Right ventricle myocardium inferior (tissue), 1 donor: ENCODE measurements at regions not wholly inside any gene's neighbourhood (a gene's known extent, or its start where the extent isn't known, plus 50 kb on each side); places are given as distances from the start of the nearest gene placed in this dataset.
"Not testable (repeated sequence)": the region's sequence is repeated elsewhere in the genome, so short reads cannot be mapped to it uniquely, and the experiment has no call there.

Experiments
- ATAC-seq: fragments of 200-7000 bp; cut with Tn5 transposase; one replicate; pipeline ENCODE4 v1.9.1; 2020; ENCODE audit warnings: mild to moderate bottlenecking, moderate library complexity
- DNase-seq: peaks from one replicate; pipeline ENCODE4 v3.0.0; 2021; ENCODE audit errors: missing footprints
- intact Hi-C: fragments of 100-400 bp; cut with DNase I; formaldehyde crosslinking; loops from one replicate; pipeline ENCODE4 v1.11.0; 2022
- donor health status: DM: no; HTN: yes; CAD: no; lungs with severe emphysema.

- ATAC-seq: no peak
- intact Hi-C loops: no loop called here
- peak; percentile 1 for DNase-seq
Observed at GRCh38 chr9:129454467-129455067, 166.3 kb downstream of the C9orf50 start.

DNA sequence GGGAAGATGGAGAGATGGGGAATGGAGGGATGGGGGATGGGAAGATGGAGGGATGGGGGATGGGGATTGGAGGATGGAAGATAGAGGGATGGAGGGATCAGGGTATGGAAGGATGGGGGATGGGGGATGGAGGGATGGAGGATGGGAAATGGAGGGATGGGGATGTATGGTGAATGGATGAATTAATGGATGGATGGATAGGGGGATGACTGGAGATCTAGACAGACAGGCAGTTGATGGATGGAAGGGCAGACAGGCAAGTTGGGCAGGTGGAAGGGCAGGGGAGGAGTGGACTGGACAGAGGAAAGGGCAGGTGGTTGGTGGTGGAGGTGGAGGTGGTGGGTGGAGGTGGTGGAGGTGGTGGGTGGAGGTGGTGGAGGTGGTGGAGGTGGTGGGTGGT, 167.2 kb downstream of the C9orf50 start:
- DNase-seq (peak; percentile 6), ATAC-seq (no peak)
- intact Hi-C loops: no loop called here

DNA sequence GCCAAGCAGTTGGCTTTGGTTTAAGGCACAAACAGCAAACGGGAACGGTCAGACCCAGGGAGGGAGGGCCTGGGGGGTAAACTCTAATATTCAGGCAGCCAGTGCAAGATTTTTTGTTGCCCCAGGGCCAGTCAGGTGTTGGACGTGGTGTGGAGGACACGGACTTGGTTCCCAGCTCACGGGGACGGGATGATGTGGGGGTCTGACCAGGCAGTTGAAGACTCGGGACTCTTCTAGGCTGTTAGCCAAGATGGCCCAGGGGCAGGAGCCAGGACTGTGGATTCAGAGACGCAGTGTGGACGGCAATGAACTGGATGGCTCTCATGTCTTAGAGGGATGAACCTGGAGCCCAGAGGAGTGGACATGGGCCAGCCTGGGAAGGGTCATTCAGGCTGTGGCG, 169.2 kb downstream of the C9orf50 start:
- intact Hi-C loops: no loop called here
- peak; percentile 22 for ATAC-seq
- no peak for DNase-seq

GRCh38 chr9:129451089-129451656, 169.7 kb downstream of the C9orf50 start:
- DNase-seq (no peak), ATAC-seq (peak; percentile 58)
- intact Hi-C loops: no loop called here

- intact Hi-C loops: no loop called here
- ATAC-seq (no peak), DNase-seq (no peak)
Observed at GRCh38 chr9:129449066-129449465, 171.8 kb downstream of the C9orf50 start.

DNA sequence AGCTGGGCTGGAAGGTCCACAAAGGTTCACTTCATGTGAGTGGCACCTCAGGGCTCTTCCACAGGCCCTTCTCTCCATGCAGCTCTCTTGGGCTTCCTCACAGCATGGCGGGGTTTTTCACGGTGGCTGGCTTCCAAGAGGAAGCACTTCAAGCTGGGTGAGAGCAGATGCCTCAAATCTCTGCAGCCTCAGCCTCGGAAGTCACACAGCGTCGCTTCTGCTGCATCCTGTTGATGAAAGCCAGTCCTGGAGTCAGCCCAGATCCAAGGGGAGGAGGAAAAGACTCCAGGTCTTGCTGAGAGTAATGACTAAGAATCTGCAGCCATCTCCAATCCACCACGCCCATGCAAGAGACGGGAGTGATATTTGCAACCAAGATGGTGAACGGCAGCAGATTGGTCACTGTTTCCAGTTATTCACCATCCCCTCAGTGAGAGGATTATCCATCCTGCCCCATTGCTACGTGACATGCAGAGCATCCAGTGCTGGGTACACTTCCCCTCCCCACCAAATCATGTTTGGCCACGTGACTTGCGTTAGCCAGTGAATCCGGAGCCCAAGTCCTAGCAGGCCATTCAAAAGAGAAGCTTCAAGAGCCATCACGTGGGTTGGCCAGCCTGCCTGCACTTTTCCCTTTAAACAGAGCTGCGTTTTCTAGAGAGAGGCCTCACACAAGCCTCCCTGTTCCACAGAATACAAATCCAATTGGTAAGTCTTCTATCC, 173.9 kb downstream of the C9orf50 start:
- intact Hi-C loops: no loop called here
- ATAC-seq: no peak
- DNase-seq: no peak

- DNase-seq (no peak), ATAC-seq (no peak)
- intact Hi-C loops: no loop called here
Observed at GRCh38 chr9:129445794-129446306, 175.1 kb downstream of the C9orf50 start.

DNA sequence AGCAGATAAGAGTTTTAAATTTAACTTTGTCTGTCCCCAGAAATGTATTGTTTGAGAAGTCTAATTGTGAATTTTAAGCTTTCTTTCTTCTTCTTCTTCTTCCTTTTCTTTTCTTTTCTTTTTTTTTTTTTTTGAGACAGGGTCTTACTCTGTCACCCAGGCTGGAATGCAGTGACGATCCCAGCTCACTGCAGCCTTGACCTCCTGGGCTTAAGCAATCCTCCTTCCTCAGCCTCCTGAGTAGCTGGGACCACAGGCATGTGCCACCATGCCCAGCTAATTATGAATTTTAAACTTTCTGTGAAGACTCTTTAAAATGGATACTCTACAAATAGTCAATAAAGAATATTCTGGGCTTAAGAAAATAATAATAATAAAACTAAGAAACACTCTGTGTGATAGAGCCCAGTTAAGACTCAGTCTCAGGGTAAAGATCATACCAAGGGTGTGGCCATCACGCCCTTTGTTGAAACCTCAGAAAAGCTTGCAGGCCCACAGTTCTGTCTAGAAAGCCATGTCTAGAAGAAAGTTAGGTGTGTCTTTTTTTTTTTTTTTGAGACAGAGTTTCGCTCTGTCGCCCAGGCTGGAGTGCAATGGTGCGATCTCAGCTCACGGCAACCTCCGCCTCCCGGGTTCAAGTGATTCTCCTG, 177.3 kb downstream of the C9orf50 start:
- intact Hi-C loops, ATAC-seq, DNase-seq: not testable (repeated sequence)

DNA sequence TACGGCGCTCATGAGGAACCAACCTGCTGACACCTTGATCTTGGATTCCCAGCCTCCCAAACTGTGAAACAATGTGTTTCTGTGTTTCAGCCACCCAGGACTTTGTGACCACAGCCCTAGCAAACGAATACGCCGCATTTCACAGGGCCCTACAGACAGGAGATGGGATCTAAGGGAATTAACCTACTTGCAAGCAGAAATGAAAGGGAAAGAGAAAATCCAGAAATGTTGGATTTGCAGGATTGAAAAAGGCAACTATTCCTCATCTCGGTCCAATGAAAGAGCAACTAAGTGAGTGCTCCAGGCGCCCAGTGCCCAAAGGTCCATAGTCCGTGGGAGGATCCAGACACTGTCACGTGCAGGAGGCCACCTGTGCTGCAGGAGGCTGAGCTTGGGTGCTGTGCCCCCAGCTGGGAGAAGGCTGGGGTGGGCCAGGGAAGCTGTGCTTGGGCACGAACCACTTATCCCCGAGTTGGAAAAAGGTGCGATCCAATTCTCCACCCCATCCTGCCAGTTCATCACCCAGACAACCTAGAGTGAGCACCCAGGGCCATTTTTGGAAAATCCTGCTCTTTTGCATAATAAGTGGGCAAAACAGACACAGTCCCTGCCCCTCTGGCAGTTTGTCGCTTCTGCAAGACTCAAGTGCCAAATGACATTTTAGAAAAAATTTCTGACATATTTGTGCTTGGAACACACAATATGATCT, 177.9 kb downstream of the C9orf50 start:
- intact Hi-C loops: no loop called here
- DNase-seq (no peak), ATAC-seq (no peak)

DNA sequence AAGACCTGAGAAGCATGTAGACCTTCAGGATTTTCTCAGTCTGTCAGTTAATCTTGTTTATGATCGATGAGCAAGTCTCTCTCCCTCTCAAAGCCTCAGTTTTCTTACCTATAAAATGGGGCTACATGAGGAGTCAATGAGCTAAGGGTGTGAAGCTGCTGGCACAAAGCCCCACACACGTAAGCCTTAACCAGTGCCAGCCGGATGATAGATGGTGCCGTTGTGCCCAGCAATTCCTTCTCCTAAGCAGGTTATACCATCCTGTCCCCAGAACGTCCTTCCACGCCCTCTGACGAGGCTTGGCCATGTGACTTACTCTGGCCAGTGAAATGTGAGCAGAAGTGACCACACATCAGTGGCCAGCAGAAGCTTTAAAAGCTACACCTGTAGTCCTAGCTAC, 179.0 kb downstream of the C9orf50 start:
- no peak for DNase-seq
- intact Hi-C loops: no loop called here
- no peak for ATAC-seq

GRCh38 chr9:129440435-129441186, 180.3 kb downstream of the C9orf50 start:
- ATAC-seq (no peak), DNase-seq (no peak)
- intact Hi-C loops: no loop called here

GRCh38 chr9:129439242-129439641, 181.7 kb downstream of the C9orf50 start:
- ATAC-seq (no peak), DNase-seq (no peak)
- intact Hi-C loops: loop anchor here (5.0 kb wide), 1 partner anchor 43 kb away; no protein-coding TSS in a partner anchor

DNA sequence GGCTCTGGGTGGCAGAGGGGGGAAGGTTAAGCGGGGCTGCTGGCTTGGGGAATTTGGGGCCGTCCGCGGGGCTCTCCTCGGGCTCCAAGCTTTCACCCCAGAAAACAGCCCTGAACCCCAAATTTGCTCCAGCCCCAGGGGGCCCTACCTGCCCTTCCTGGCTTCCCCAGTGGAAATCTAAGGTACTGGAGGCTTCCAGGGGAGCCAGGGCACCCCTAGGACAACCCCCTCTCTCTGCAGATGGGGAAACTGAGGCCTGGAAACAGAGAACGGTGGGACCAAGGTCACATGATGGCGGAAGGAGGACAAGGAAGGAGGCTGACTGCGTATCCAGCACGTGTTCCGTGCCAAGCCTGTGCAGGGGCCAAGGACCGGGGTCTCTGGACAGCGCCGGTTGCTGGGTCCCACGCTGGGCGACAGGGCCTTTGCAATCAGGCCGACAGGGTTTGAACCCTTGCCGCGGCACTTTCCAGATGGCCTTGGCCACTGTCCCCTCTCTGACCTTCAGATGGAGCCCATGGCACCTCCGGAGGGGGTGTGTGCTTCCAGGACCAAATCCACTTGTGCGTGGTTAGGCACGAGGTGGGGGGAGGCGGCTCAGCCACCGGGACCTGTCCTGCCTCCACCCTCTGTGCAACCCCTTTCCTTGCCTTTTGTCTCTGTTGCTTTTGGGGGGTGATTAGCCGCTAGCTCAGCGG, 183.1 kb downstream of the C9orf50 start:
- intact Hi-C loops: loop anchor here (5.0 kb wide), 1 partner anchor 45 kb away; no protein-coding TSS in a partner anchor
- peak; percentile 66 for DNase-seq
- ATAC-seq: peak; percentile 49

- ATAC-seq: peak; percentile 74
- intact Hi-C loops: loop anchor here (5.0 kb wide), 1 partner anchor 45 kb away; no protein-coding TSS in a partner anchor
Observed at GRCh38 chr9:129436751-129437625, 183.9 kb downstream of the C9orf50 start.

DNA sequence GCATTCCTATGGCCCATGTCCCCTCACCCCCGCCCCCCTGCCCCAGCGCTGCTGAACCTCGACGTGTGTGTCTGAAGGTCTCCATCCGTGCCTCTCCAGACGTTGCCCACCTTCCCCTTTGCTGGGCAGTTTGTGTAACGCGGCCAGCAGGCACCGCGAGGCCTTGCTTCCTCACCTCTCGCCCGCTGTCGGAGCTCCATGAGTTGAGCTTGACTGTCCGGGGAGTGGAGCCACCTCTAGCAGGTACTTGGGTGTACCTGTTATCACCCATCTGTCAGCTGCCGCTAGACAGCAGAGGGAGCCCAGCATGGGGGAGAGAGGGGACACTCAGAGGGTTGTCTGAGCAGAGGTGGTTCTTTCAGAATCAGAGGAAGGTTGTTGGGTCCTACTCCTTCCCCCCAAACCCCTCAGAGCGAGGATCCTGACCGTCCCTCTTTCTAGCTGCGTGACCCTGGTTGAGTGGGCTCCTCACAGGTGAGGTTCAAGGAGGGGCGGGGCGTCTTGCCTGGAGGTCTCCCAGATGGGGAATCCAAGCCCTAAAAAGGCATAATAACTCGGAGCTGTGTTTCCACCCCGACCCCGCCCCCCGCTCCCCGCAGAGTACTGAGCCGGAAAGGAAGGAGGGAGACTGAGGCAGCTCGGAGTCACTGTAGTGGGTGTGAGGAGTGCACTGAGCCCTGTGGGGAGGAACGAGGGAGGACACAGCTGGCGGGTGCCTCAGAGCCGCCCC, 184.7 kb downstream of the C9orf50 start:
- intact Hi-C loops: loop anchor here (5.0 kb wide), 1 partner anchor 46 kb away; no protein-coding TSS in a partner anchor
- DNase-seq (no peak), ATAC-seq (no peak)

More at GRCh38 chr9:129436751-129437625, 183.9 kb downstream of the C9orf50 start:
- peak; percentile 87 for DNase-seq

DNA sequence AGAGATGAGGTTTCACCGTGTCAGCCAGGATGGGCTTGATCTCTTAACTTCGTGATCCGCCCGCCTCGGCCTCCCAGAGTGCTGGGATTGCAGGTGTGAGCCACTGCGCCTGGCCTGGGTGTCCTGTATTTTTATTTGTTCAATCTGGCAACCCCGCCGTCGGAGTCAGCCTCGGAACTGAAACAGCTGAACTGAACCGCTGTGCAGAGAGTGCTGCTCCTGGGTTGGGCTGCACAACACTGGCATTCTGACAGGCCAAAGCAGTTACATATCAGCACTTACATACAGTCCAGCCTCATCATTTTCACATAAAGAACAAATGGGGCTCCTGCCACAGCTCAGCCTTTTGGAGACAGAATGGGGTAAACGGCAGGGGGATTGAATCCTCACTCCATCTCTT, 185.6 kb downstream of the C9orf50 start:
- ATAC-seq (no peak), DNase-seq (no peak)

More for the DNA sequence above, 185.6 kb downstream of the C9orf50 start:
- intact Hi-C loops: loop anchor here (5.0 kb wide), 1 partner anchor 47 kb away; no protein-coding TSS in a partner anchor
